ENCODE measurements at regions not wholly inside any gene's neighbourhood (a gene's known extent, or its start where the extent isn't known, plus 50 kb on each side); places are given as distances from the start of the nearest gene placed in this dataset.

DNA sequence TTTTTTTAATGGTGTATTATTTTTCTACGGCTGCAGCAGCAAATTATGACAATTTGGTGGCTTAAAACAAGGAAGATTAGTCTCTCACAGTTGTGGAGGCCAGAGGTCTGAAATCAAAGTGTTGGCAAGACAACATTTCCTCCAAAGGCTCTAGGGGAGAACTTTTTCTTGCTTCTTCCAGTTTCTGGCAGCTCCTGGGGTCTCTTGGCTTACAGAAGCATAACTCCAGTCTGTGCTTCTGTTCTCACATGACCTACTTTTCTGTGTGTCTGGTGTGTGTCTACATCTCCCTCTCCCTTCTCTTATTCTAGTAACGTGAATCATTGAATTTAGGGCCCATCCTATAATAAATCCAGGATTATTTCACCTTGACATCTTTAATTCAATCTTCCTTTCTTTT, 551.9 kb upstream of the LUZP2 start:
- Mint-ChIP-seq H3K36me3 (ENCODE audit: low read depth) (no peaks in the 10 kb centered on the region), H3K27me3 (no peaks in the 10 kb centered on the region), H3K4me1 (no peaks in the 10 kb centered on the region), H3K27ac (no peak overlapping the region), H3K4me3 (no peak overlapping the region), H3K9me3 (no peaks in the 10 kb centered on the region)
- CTCF ChIA-PET: no interaction called here
- POLR2A ChIA-PET: no interaction called here
- TF ChIP-seq, protein P1, sequence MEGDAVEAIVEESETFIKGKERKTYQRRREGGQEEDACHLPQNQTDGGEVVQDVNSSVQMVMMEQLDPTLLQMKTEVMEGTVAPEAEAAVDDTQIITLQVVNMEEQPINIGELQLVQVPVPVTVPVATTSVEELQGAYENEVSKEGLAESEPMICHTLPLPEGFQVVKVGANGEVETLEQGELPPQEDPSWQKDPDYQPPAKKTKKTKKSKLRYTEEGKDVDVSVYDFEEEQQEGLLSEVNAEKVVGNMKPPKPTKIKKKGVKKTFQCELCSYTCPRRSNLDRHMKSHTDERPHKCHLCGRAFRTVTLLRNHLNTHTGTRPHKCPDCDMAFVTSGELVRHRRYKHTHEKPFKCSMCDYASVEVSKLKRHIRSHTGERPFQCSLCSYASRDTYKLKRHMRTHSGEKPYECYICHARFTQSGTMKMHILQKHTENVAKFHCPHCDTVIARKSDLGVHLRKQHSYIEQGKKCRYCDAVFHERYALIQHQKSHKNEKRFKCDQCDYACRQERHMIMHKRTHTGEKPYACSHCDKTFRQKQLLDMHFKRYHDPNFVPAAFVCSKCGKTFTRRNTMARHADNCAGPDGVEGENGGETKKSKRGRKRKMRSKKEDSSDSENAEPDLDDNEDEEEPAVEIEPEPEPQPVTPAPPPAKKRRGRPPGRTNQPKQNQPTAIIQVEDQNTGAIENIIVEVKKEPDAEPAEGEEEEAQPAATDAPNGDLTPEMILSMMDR (IDR thresholded peaks at IDR 0.05): no peak
- DNase-seq (no peak), ATAC-seq (ENCODE audit: low read depth) (no peak)
- intact Hi-C loops (cut with micrococcal nuclease): no loop called here

DNA sequence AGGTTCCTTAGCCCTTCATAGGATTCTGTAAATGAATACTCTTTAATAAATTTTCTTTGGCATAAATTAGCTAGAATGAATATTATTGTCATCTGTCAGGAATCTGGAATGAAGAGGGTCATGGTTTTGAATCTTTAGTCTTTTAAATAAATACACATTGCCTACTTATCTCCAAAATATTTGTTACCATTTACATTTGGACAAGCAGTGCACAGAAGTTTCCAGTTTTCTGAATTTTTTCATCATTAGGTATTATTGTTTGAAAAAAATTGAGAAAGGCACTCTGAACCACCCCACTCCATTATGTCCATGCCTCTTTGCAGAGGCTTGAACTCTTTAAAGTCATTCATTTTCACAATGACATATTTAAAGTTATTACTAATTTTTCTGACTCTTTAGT, 549.0 kb upstream of the LUZP2 start:
- ATAC-seq (ENCODE audit: low read depth) (no peak), DNase-seq (no peak)
- H3K9me3 Mint-ChIP-seq: no peaks in the 10 kb centered on the region
- TF ChIP-seq, protein P1 (IDR thresholded peaks at IDR 0.05): no peak
- POLR2A ChIA-PET: no interaction called here
- no peaks in the 10 kb centered on the region for H3K36me3 Mint-ChIP-seq (ENCODE audit: low read depth)
- intact Hi-C loops (cut with micrococcal nuclease): no loop called here
- H3K4me1 Mint-ChIP-seq: no peaks in the 10 kb centered on the region
- no peaks in the 10 kb centered on the region for H3K27me3 Mint-ChIP-seq
- no peak overlapping the region for H3K27ac Mint-ChIP-seq
- CTCF ChIA-PET: no interaction called here
- no peak overlapping the region for H3K4me3 Mint-ChIP-seq

DNA sequence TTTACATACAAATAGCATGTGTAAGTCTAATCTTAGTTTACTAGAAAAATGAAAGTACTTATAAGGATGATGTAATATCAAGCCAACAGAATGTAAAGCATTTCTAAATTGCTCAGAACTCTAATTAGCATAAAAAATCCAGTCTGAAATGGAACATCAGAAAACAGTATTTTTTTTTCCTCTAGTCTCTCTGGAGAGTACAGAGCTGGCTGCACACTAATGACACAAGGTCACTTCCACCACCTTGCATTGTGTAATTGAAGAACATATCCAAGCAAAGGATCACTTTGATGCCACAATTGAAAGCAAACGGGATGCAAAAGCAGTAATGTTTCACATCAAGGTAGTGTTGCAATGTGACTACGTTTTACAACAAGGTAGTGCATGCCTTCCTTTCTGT, 548.0 kb upstream of the LUZP2 start:
- intact Hi-C loops (cut with micrococcal nuclease): no loop called here
- ATAC-seq (ENCODE audit: low read depth) (no peak), DNase-seq (no peak)
- H3K4me3 Mint-ChIP-seq: no peak overlapping the region
- CTCF ChIA-PET: no interaction called here
- no peaks in the 10 kb centered on the region for H3K4me1 Mint-ChIP-seq
- POLR2A ChIA-PET: no interaction called here
- H3K9me3 Mint-ChIP-seq: no peaks in the 10 kb centered on the region
- H3K27me3 Mint-ChIP-seq: no peaks in the 10 kb centered on the region
- no peak overlapping the region for H3K27ac Mint-ChIP-seq
- no peaks in the 10 kb centered on the region for H3K36me3 Mint-ChIP-seq (ENCODE audit: low read depth)
- TF ChIP-seq, protein P1 (IDR thresholded peaks at IDR 0.05): no peak

DNA sequence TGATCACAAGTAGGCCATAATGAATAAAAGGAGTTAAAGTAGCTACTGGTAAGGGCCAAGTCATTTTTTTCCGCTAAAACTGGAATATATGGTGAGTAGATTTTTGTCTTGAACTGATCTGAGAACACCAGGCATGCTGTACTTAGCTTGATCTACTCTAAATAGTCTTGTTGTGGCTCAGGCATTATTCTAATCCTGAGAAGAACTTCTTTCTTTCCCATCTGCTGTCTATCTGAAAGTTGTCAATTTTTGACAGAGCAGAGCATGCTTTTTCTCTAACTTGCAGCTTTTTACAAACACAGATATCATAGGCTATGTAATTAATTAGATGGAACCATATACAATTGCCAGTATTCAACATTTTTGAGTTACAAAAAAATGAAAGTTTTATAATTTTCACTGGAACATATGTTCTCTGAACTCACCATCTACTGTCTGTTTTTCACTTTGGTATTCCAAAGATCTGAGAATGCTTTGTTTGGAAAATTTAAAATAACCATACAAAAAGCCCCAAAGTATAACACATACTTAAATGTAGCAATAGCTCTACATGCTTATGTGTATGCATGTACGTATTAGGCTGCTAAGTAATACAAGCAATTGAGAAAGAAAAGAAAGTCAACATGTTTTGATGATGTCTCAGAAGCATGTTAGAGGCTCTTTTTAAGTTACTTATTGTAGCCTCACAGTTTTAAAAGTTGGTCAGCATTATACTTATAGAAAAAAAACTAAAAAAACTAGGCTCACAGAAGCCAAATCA, 542.7 kb upstream of the LUZP2 start:
- Mint-ChIP-seq H3K27me3 (no peaks in the 10 kb centered on the region), H3K9me3 (no peaks in the 10 kb centered on the region), H3K4me3 (no peak overlapping the region), H3K36me3 (ENCODE audit: low read depth) (no peaks in the 10 kb centered on the region), H3K27ac (no peak overlapping the region), H3K4me1 (no peaks in the 10 kb centered on the region)
- ChIA-PET POLR2A (no interaction called here), CTCF (no interaction called here)
- no peak for DNase-seq
- no peak for ATAC-seq (ENCODE audit: low read depth)
- intact Hi-C loops (cut with micrococcal nuclease): no loop called here
- TF ChIP-seq, protein P1 (IDR thresholded peaks at IDR 0.05): no peak

DNA sequence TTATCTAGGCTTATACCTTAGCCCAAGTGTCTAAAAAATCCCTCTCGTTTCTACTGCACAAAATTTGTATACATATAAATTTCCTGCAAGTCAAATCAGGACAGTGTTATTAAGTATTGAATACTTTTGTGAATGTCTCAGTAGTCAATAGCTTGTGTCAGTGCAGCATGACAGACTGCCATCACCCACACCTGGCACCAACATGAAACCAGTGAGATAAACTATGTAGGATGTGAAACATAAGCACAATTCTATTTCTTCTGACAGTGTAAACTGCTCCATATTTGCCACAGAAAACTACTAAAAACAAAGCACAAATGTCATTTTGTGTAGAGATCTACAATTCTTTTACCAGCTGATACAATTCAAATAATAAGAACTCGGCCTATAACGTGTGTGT, 542.1 kb upstream of the LUZP2 start:
- intact Hi-C loops (cut with micrococcal nuclease): no loop called here
- Mint-ChIP-seq H3K4me3 (no peak overlapping the region), H3K4me1 (no peaks in the 10 kb centered on the region), H3K9me3 (no peaks in the 10 kb centered on the region), H3K27me3 (no peaks in the 10 kb centered on the region), H3K36me3 (ENCODE audit: low read depth) (no peaks in the 10 kb centered on the region), H3K27ac (no peak overlapping the region)
- ChIA-PET POLR2A (no interaction called here), CTCF (no interaction called here)
- DNase-seq: no peak
- TF ChIP-seq, protein P1 (IDR thresholded peaks at IDR 0.05): no peak
- no peak for ATAC-seq (ENCODE audit: low read depth)
